Peyer's patch (tissue), 4 donors: ENCODE measurements at regions not wholly inside any gene's neighbourhood (a gene's known extent, or its start where the extent isn't known, plus 50 kb on each side); places are given as distances from the start of the nearest gene placed in this dataset.
A peak's percentile ranks its signal among the peaks of the same experiment; 100 is the strongest.
"Not testable (repeated sequence)": the region's sequence is repeated elsewhere in the genome, so short reads cannot be mapped to it uniquely, and the experiment has no call there.

Experiments used
- DNase-seq, 3 donors: peaks; one replicate each; pipeline ENCODE4 v3.0.0-alpha.2; 2017 to 2019
- H3K27ac ChIP-seq, 4 donors: fragments of 200-600 bp; sonication (generic); one replicate each; pipeline ENCODE4 v1.5.1; 2016 to 2019
- H3K27me3 ChIP-seq, 2 donors: fragments of 200-600 bp; sonication (generic); one replicate each; pipeline ENCODE4 v1.5.1; 2019
- H3K36me3 ChIP-seq, 3 donors: fragments of 200-600 bp; sonication (generic); one replicate each; pipeline ENCODE4 v1.5.1; 2016 to 2019
- H3K4me1 ChIP-seq, 4 donors: fragments of 200-600 bp; sonication (generic); one replicate each; pipeline ENCODE4 v1.5.1; 2016 to 2019
- H3K4me3 ChIP-seq, 4 donors: fragments of 200-600 bp; sonication (generic); 1 replicate in 3 of 4; 2 replicates in 1 of 4; pipeline ENCODE4 v1.5.1; 2016 to 2019; ENCODE audit warnings: mild to moderate bottlenecking in 1 of 4
- H3K9me3 ChIP-seq, 4 donors: fragments of 200-600 bp; sonication (generic); one replicate each; pipeline ENCODE4 v1.5.1; 2016 to 2019; ENCODE audit warnings: mild to moderate bottlenecking in 1 of 4
- POLR2A ChIP-seq, 2 donors: fragments of 450-650 bp; IDR thresholded peaks; one replicate each; pipeline ENCODE4 v1.5.1; 2017; ENCODE audit warnings: antibody characterized with exemption in 2 of 2, mild to moderate bottlenecking in 2 of 2, moderate library complexity in 2 of 2
- TF ChIP-seq, protein P1 (sequence below), 6 experiments: fragments of 450-650 bp in 4 of 6; fragments of 200-600 bp in 2 of 6; sonication (generic) in 1 of 6; IDR thresholded peaks; one replicate each; pipeline ENCODE4 v1.5.1; 2017 to 2019; ENCODE audit warnings: antibody characterized with exemption in 6 of 6, mild to moderate bottlenecking in 3 of 6, moderate library complexity in 1 of 6

DNA sequence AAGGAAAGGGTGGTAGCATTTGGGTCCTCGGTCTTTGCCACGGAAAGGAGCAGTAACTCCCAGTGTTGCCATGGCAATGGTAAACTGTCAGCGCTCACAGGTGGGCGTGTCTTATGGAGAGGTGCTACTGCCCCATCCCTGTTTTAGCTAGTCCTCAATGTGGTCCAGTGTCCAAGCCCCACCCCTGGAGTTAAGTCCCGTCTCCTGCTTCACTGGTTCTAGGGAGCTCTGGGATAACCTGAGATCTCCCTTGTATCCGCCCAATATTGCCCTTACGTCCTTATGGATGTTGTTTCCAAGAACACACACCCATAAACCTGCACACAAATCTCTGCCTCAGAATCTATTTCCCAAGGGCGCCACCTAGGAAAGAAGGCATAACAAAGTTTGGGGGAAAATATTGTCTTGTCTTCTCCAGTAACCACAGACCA, 64.2 kb downstream of the SPRING1 start:
- Histone ChIP-seq H3K36me3 (no peaks in the 10 kb centered on the region), H3K27ac (no peak overlapping the region), H3K4me1 (no peaks in the 10 kb centered on the region), H3K9me3 (no peaks in the 10 kb centered on the region), H3K4me3 (no peak overlapping the region), H3K27me3 (no peaks in the 10 kb centered on the region)
- DNase-seq, result no peak
- TF ChIP-seq, protein P1, sequence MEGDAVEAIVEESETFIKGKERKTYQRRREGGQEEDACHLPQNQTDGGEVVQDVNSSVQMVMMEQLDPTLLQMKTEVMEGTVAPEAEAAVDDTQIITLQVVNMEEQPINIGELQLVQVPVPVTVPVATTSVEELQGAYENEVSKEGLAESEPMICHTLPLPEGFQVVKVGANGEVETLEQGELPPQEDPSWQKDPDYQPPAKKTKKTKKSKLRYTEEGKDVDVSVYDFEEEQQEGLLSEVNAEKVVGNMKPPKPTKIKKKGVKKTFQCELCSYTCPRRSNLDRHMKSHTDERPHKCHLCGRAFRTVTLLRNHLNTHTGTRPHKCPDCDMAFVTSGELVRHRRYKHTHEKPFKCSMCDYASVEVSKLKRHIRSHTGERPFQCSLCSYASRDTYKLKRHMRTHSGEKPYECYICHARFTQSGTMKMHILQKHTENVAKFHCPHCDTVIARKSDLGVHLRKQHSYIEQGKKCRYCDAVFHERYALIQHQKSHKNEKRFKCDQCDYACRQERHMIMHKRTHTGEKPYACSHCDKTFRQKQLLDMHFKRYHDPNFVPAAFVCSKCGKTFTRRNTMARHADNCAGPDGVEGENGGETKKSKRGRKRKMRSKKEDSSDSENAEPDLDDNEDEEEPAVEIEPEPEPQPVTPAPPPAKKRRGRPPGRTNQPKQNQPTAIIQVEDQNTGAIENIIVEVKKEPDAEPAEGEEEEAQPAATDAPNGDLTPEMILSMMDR (IDR thresholded peaks at IDR 0.05), result peak in 2 of 6 experiments; percentile 13 to 17
- no peak for TF ChIP-seq POLR2A (IDR thresholded peaks at IDR 0.05)

DNA sequence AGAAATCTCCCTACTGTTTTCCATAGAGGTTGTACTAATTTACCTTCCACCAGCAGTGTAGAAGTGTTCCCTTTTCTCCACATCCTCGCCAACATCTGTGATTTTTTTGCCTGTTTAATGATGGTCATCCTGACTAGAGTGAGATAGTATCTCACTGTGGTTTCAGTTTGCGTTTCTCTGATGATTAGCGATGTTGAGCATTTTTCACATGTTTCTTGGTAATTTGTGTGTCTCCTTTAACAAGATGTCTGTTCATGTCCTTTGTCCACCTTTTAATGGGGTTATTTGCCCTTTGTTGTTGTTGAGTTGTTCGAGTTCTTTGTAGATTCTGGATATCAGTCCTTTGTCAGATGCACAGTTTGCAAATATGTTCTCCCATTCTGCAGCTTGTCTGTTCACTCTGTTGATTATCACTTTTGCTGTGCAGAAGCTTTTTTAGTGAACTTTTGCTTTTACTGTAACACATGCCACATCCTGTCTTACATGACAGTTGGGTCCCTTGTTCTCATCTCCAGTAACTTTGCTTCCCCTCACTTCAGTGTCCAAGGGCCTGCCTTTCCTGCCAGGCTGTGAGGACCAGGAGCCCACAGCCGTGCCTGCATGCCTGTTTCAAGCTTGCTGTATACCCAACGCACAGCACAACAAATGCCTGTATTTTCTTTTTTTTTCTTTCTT, 64.9 kb downstream of the SPRING1 start:
- H3K9me3 ChIP-seq, result no peaks in the 10 kb centered on the region
- DNase-seq, result no peak
- H3K36me3 ChIP-seq, result no peaks in the 10 kb centered on the region
- H3K27ac ChIP-seq, result no peak overlapping the region
- TF ChIP-seq POLR2A (IDR thresholded peaks at IDR 0.05), result no peak
- TF ChIP-seq, protein P1 (IDR thresholded peaks at IDR 0.05), result no peak
- no peak overlapping the region for H3K4me3 ChIP-seq
- no peaks in the 10 kb centered on the region for H3K27me3 ChIP-seq
- H3K4me1 ChIP-seq, result no peaks in the 10 kb centered on the region

DNA sequence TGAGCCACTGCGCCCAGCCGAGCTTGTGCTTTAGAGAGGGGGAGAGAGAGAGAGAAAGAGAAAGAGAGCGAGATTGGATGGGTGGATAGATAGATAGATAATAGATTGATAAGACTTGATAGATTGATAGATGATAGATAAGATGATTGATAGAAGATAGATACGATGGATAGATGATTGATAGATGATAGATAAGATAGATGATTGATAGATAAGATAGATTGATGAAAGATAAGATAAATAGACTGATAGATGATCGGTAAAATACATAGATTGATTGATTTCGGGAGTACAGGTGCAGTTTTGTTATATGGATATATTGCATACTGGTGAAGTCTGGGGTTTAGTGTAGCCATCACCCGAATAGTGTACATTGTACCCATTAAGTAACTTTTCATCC, 65.9 kb downstream of the SPRING1 start:
- TF ChIP-seq POLR2A (IDR thresholded peaks at IDR 0.05), result no peak
- TF ChIP-seq, protein P1 (IDR thresholded peaks at IDR 0.05), result no peak
- Histone ChIP-seq H3K36me3 (no peaks in the 10 kb centered on the region), H3K27me3 (no peaks in the 10 kb centered on the region), H3K9me3 (no peaks in the 10 kb centered on the region), H3K4me1 (no peaks in the 10 kb centered on the region), H3K27ac (no peak overlapping the region), H3K4me3 (no peak overlapping the region)
- DNase-seq, result no peak

DNA sequence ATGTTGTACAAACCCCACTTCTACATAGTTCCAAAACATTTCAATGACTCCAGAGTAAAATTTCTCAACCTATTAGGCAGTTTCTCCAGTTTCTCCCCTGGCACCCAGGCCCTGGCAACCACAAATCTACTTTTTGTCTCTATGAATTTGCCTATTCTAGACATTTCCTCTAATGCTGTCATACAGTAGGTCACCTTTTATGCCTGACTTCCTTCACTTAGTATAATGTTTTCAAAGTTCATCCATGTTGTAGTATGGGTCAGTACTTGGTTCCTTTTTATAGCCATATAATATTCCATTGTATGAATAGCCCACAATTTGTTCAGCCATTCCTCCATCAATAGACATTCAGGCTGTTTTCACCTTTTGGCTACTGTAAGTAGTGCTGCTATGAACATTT, 67.0 kb downstream of the SPRING1 start:
- no peak for DNase-seq
- H3K9me3 ChIP-seq, result no peaks in the 10 kb centered on the region
- H3K4me3 ChIP-seq, result no peak overlapping the region
- TF ChIP-seq, protein P1 (IDR thresholded peaks at IDR 0.05), result no peak
- TF ChIP-seq POLR2A (IDR thresholded peaks at IDR 0.05), result no peak
- H3K36me3 ChIP-seq, result no peaks in the 10 kb centered on the region
- H3K27ac ChIP-seq, result no peak overlapping the region
- H3K27me3 ChIP-seq, result no peaks in the 10 kb centered on the region
- H3K4me1 ChIP-seq, result no peaks in the 10 kb centered on the region

DNA sequence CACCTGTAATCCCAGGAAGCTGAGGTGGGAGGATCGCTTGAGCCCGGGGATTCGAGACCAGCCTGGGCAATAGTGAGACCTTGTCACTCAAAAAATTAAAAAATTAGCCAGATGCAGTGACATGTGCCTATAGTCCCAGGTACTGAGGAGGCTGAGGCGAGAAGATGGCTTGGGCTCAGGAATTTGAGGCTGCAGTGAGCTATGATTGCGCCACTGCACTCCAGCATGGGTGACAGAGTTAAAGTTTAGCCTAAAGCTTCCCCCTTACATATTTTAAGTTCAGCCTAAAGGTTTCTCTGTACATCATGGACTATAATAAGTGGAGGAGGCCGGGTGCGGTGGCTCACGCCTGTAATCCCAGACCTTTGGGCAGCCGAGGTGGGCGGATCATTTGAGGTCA, 70.1 kb downstream of the SPRING1 start:
- Histone ChIP-seq H3K27me3 (no peaks in the 10 kb centered on the region), H3K4me3 (no peak overlapping the region), H3K36me3 (no peaks in the 10 kb centered on the region), H3K27ac (no peak overlapping the region), H3K9me3 (no peaks in the 10 kb centered on the region), H3K4me1 (peaks cover 0 to 5% (median 0%) of the 10 kb centered on the region in 4 donors)
- DNase-seq, result no peak
- TF ChIP-seq POLR2A (IDR thresholded peaks at IDR 0.05), result no peak
- TF ChIP-seq, protein P1 (IDR thresholded peaks at IDR 0.05), result no peak

DNA sequence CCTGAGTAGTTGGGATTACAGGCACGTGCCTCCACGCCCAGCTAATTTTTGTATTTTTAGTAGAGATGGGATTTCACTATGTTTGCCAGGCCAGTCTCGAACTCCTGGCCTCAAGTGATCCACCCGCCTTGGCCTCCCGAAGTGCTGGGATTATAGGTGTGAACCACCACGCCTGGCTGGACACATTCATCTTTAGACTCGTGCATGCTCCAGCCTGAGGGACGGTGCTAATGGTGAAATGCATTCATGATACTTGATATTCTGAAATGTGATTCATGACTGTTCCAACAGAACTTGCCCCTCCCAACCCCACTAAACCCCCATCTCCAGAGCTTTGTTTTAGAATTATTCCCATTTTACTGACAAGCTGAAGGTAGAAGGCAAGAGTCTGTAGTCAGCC, 71.0 kb downstream of the SPRING1 start:
- not testable (repeated sequence) for H3K9me3 ChIP-seq, H3K27ac ChIP-seq, DNase-seq, H3K36me3 ChIP-seq, H3K27me3 ChIP-seq, H3K4me3 ChIP-seq
- peaks cover 0 to 12% (median 0%) of the 10 kb centered on the region in 4 donors for H3K4me1 ChIP-seq
